DMS114 treated with DMSO at 0.1 percent for 48 hours (cell line): ENCODE measurements at regions not wholly inside any gene's neighbourhood (a gene's known extent, or its start where the extent isn't known, plus 50 kb on each side); places are given as distances from the start of the nearest gene placed in this dataset.
"Not testable (repeated sequence)": the region's sequence is repeated elsewhere in the genome, so short reads cannot be mapped to it uniquely, and the experiment has no call there.

ENCODE experiments used
- DNase-seq: peaks from one replicate; lab custom pipeline; 2025; ENCODE audit not compliant: unreplicated experiment; lab: John Stamatoyannopoulos, UW

DNA sequence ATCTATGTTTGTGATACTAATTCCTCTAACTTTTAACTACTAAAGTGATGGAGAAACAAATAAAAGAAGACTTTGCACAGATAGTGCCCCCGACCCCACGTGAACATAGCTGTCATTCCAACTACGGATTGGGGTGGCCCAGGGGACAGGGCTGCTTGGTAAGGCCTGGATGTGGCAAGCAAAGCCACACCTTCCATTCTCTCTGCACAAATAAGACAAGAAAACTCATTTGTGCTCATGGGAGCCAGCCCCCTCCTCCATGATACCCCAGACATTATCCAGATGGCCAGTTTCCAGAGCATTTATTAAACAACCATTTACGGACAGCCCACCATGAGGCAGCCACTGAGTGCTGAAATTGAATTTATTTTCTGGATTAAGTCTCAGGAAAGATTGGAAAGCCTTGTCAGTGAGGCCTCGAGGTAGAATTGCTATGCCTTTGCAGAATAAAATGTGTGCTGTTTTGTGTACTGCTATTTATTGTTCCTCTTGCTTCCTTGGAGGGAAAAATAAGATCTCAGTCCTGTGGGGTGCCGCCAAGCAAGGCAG lies 151.2 kb downstream of the UNC5CL start:
- DNase-seq, result no peak

DNA sequence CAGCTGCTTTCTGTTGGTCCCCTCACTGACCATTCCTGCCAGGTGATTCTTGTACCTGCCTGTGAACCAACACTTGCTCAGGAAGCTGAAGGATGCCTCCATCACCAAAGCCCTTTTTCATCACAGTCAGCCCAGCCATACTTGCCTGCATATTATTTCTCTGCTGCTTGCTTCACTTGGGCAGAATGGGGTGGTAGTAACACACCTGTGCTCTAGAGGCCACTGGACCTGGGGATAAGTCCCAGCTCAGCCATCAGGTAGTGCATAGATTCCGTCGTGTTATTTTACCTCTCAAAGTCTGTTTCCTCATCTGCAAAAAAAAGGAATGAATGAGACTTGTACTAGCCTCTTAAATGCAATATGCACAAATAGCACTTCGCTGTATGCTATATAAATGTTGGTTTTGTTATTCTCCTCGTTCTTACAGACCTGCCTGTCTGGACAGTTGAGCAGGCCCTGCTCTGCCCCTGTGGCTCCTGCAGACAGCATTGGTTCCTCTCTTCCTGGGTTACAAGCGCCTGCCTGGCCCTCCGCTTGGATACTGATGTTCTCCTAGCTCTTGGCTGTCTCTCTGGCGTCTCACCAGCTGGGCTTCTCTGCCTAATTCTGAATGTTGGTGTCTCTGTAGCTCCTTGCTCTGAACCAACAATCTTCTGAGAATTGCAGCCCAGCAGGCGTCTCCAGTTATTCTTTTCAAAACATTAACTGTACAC lies 151.8 kb downstream of the UNC5CL start:
- no peak for DNase-seq

DNA sequence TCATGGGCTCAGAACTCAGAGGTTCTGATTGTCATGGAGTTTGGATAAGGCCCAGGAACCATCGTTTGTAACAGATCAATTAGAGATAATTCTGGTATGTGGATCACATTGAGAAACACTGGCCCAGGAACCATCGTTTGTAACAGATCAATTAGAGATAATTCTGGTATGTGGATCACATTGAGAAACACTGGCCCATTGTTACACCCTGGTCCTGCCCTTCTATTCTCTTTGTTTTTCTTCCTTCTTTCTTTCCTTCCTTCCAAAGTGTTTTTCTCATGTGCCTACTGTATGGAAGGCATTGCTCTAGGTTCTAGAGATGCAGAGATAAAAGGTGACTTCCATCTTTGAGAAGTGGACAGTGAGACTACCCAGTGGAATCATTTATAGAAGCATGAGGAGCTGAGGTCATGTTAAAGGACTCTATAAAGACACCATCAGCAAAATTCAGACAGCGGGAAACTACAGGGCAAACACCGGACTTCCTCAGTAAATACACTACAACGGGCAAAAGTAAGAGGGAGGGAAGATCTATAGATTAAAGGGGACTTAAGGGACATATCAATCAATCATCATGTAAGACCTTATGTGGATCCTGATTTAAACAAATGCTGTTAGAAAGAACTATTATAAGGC lies 153.8 kb downstream of the UNC5CL start:
- DNase-seq, result no peak

DNA sequence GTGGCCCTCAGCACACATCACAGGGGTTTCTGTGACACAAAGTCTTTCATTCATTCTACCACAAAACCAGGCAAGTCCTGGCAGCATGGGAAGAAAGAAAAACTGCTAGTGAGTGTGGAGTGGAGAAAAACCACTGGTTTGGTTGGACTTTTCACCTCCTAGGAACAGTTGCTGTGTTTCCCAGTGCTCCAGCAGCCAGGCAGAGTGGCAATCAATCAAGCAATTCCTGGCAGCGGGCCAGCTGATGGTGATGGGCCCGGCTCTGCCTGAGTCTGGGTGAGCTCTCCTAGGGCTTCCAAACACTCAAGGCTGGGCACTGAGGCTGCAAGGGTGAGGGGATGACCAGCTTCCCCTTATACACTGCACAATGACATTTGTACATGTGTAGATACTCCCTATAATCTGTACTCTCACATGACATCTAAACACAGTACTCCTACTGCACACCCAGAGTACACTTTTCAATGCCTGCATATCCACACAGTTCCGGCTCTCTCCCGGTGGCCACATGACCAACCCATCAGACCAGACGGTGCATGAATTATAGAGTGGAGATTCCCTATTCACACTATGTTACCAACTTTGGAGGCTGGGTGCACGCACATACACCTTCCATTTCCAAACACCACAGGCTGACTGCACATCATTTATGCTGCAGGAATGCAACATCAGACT lies 156.6 kb downstream of the UNC5CL start:
- DNase-seq, result no peak

DNA sequence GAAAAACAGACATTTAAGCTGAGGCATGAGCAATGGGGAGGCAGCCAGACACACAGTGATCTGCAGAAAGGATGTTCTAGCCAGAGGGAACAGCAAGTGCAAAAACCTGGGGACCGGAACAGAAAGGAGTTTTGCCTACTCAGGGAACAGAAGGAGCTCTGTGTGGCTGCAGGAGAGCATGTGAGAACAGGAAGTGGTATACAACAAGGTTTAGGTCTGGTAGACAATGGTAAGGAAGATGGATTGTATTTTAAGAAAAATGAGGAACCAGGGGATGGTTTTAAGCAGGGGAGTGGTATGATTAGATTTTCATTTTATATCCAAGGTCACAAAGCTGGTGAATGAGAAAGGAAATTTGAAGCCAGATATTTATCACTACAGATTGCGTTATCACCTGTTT lies 157.5 kb downstream of the UNC5CL start:
- no peak for DNase-seq

DNA sequence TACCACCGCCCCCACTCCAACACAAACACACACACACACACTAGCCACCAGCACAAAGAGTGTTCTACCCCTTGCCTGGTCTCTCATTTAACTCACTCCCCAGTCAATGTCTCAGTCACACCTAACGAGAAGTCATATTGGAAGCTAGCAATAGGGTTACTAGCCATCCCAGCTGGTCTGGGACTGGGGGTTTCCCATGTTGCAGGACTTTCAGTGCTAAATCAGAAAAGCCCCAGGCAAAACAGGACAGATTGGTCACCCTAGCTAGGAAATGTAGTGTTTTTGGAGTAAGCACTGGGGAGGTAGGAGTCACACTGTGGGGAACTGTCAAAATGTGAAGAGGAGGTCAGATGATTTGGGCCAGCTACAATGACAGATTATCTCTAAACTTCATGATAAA lies 158.1 kb downstream of the UNC5CL start:
- no peak for DNase-seq

DNA sequence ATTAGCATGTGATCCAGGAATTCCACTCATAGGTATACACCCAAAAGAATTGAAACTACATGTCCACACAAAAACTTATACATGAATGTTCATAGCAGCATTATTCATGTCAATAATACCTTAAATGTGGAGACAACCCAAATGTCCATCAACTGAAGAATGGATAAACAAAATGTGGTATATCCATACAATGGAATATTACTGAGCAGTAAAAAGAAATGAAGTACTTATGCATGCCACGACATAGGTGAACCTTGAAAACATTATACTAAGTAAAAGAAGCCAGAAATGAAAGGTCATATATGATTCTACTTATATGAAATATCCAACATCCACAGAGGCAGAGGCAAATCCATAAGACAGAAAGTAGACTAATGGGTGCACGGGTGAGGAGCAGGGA lies 159.9 kb downstream of the UNC5CL start:
- DNase-seq, result no peak

DNA sequence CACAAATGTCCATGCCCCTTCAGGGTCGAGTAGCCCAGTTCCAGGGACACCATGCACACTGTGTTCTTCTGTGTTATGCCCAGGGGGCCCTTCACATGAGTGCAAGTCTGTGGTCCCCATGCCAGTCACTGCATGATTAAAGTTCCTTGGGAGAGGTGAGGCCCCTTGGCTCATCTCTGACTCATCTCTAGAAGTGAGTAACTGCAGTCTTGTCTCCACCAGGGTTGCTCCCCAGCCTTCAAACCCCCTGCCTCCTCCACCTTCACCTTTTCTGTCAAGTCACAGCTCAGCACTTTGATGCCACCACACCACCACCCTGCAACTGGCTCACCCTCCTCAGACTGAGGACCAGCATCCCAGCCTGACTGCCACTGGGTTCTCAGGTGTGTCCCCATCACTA lies 161.7 kb downstream of the UNC5CL start:
- no peak for DNase-seq

DNA sequence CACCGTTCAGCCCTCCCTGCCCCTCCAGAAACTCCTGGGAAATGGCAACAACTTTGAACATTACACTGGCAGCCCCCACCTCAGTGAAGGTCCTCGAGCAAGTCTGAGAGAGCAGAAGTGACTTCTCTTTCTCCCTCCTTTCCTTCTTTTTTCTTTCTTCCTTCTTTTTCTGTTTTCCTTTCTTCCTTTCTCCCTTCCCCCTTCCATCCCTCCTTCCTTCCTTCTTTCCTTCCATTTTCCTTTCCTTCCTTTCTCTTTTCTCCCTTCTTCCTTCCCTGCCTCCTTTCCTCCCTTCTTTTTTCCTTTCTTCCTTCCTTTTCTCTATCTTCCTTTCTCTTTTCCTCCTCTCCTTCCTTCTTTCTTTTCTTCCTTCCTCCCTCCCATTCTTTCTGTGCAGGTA lies 162.7 kb downstream of the UNC5CL start:
- no peak for DNase-seq

DNA sequence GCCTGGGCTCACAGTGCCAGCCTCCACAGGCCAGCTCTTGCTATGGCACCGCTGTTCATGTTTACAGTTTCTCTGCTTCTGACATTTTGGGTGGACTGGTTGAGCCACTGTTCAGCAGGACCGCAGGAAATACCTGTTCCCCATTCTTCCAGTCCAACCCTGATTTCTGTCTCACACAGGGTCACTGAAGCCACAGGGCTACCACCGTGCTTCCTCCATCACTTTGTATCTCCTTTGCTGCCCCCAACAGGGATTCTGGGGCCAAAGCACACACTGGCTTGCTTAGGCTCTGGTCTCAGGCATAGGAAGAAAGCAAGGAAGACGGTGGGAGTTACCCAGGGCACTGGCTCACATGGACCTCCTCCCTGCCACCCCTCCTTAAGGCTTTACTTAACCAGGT lies 164.5 kb downstream of the UNC5CL start:
- no peak for DNase-seq

DNA sequence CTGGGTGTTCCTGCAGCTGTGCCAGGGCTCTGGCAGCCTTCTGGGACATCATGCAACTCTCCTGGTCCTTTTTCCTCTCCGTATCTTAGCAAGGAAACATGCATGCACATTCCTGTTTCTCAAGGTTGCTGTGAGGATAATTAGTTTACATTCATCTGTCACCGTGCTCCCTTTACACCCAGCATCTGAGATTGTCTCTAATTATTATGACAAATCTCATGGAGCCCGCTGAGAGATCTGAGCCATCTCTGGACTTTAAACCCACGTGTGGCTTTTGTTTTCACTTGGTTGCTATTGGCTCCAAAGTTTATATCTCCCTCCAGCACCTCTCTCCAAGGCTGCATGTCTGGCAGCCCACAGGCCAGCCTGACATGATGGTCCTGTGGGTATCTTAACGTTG lies 167.6 kb downstream of the UNC5CL start:
- DNase-seq, result no peak

DNA sequence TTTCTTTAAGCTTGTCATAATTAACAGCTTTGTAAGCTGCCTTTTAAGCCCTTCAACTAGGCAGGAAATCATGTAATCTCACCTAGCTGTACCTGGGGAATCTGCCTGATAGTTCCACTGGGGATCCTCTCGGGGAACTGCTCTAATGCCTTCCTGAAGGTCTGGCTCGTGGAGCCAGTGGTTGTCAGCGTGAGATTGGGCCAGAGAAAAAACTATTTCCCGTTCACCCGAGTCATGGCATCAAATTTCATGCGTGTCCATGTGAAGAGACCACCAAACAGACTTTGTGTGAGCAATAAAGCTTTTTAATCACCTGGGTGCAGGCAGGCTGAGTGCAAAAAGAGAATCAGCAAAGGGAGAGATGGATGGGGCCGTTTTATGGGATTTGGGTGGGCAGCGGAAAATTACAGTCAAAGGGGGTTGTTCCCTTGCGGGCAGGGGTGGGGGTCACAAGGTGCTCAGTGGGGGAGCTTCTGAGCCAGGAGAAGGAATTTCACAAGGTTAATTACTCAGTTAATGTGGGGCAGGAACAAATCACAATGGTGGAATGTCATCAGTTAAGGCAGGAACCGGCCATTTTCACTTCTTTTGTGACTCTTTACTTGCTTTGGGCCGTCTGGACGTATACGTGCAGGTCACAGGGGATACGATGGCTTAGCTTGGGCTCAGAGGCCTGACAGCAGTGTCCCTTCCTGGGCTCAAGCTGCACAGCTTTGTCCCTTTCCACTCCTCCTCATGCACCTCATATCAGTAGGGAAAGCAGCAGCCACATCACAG lies 170.7 kb downstream of the UNC5CL start:
- DNase-seq, result not testable (repeated sequence)

DNA sequence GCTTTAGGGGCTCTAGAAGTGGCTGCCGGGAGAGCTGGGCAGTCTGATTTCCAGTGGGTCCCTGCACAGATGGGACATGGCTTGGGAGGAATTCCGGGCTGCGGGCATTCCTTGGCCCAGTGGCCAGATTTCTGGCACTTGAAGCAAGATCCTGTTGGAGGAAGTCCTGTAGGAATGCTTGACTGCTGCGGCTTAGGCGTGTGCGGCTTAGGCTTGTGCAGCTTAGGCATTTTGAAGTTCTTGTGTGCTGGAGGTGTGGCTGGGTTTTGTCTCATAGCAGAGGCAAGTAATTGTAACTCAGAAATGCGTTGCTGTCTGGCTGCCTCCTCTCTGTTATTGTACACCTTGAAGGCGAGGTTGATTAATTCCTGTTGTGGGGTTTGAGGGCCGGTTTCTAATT lies 171.5 kb downstream of the UNC5CL start:
- DNase-seq, result not testable (repeated sequence)

DNA sequence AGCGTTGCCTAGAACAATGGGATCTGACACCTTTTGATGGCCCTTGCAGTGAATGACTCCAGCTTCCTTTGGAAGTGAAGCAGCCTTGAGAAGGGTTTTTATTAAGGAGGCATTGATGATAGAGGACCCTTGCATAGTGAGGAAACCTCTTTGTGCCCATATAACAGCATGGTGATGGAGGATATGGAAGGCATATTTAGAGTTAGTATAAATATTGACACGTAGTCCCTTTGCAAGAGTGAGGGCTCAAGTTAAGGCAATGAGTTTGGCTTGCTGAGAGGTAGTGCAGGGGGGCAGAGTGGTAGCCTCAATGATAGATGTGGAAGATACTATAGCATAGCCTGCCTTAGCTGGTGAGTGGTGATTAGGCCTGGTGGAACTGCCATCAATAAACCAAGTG lies 173.8 kb downstream of the UNC5CL start:
- DNase-seq, result not testable (repeated sequence)

DNA sequence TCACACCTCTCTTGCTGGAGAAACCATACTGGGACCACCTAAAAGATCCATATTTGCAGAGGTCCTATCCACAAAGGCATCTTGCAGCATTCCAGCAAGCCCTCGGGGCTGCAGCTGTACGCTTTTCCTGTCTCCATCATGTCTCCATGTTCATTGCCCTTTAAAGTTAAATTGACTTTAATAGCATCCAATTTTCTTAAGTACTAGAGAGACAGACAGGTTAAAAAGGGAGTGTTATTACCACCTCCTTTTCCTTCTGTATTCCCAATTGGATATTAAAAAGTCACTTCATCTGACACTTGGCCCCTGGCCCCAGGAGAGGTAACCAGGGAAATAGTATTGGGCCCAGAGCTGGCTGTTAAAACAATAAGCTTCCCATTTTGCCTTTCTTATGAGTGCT lies 178.6 kb downstream of the UNC5CL start:
- no peak for DNase-seq

DNA sequence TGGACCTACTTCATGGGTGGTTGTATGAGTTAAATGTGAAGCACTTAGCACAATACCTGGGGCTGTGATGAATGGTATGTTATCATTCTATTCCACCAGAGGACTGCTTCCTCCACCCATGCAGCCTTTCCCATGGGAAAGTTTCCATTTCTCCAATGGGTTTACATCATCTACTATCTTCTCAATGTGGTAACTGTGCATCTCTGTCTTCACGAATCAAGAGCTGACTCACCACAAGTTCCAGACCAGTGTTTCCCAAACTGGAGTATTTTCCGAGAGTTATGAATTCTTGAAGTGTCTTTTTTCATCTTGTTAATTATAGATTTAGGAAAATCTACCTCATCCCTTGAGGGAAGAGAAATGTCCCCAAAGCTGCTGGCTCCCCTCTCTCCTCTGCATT lies 182.8 kb downstream of the UNC5CL start:
- no peak for DNase-seq

DNA sequence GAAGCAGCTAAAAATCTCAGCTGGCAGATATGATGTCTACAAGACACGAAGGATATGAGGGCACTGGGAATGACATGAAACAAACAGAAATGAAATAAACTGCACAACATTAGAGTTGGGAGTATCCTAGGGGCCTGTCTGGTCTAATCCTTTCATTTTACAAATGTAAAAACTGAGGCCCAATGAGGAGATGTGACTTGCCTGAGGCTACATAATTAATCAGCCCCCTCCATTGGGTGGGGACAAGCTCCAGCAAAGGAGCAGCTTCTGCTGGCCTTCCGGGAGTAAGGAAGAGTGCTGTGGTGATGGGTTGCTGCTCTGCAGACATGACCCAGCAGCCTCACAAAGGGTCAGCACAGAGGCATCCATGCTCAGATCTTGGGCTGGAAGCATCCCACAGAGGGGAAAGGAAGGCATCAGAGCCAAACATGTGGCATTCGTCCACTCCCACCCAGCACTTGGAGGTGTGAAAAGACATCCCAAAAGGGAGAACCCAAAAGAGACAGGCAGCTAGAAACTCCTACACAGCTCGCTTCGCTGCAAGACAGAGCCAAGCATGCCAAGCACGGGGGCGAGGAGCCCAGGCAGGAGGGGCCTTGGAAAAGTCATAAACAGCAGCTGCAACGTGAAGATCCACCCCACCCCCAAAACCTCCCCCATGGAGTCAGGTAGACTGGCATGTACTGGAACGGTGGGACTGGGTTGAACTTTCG lies 183.7 kb downstream of the UNC5CL start:
- DNase-seq, result no peak

DNA sequence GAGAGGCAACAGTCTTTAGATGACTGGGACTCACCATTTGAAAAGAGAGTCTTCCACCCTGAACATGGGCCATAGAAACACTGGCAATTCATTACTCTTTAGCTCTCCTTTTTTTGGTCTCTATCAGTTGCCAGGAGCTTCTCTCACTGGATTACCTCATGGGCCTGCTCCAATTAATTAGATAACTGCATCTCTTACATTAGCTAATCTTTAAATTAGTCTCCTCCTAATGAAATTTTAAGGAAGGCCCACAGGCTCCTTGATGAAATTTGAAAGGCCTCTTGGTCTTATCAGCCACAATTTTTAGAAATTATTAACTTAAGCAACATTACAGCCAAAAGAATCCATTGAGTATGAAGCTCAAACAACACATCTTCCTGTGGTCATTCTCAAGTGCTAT lies 184.4 kb downstream of the UNC5CL start:
- no peak for DNase-seq

DNA sequence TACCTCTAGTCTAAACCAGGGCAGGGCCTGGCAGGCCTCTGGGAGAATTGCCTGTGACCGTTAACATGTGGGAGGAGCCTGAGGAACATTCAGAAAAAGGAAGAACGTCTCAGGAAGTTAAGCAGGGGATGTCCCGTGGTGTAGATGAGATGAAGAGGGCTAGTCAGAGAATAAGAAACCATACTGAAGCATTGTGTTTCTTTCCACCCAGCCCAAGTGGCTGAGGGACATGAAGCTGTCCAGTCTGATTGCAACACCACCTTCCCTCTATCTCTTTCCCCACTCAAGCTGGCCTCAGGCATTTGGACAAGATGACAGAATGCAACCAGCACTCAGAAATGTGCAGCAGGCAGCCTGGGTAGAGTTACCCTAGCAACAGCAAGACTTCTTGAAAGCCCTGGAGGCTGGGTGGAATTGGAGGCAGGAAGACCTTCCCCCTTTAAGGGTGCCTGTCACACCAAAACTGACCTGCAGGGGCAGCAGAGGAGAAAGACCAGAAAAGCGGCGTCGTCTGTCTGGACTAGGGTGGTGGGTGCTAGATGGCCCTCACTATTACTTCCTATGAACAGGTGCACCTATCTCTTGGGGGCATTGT lies 186.1 kb downstream of the UNC5CL start:
- DNase-seq, result no peak

DNA sequence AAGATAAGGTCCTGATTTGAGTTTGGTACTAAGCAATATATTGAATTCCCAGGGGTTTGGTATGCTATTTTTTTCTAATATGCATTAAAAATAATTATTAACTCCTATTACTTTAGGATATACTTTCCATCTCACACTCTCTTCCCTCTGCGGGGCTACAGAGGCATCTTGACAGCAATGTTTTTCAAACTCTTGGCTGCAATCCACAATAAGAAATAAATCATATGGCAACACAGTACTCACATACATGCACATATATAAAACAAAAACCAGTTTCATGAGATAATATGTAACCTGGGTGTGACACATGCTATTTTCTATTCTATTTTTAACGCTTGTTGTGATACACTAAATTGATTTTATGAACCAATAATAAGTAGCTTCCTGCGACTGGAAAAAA lies 189.5 kb downstream of the UNC5CL start:
- no peak for DNase-seq
